ENCODE measurements at regions not wholly inside any gene's neighbourhood (a gene's known extent, or its start where the extent isn't known, plus 50 kb on each side); places are given as distances from the start of the nearest gene placed in this dataset.

DNA sequence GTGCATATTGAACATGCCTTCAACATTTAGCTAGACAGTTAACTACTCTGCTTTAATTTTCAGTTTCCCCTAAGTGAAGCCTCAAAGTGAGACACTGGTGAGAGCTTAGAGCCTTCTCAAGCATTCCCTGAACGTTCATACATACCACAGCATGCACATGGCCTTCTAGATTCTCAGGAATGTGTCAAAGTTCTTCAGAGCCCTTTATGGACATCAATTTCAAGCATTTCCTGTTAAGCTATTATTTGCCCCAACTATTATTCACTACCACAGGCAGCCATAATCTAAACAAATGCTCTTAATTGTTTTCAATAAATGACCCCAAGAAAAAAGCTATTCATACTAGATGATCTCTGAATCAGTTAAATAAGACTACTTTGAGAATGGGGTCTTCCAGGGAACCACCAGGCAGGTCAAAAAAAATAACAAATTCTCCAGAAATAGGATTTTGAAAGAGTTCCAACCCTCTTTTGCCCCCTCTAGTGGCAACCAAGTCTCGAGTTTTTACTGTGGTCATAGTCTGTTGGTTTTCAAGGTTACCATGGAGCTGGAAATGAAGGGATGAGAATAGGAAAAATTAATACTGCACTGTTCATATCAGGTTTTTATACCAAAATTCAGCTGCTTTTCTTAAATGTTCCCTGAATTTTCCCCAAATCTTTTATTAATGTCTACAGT is 235.4 kb downstream of the RAB28 start:
- no peak overlapping the region for H4K91ac ChIP-seq (ENCODE audit: insufficient read depth, low read depth, low read length)
- no peak overlapping the region for H2AFZ ChIP-seq (replicated peaks; ENCODE audit: low read length, poor library complexity)
- H2BK5ac ChIP-seq (ENCODE audit: low read depth, low read length, poor library complexity, severe bottlenecking) = no peak overlapping the region
- H2BK15ac ChIP-seq (ENCODE audit: low read depth, low read length) = no peak overlapping the region
- TF ChIP-seq NFE2L2 (IDR thresholded peaks at IDR 0.05; ENCODE audit: low read depth, low read length) (no peak), RCOR1 (IDR thresholded peaks at IDR 0.05; ENCODE audit: insufficient replicate concordance, low read length) (no peak), CEBPB (IDR thresholded peaks at IDR 0.05; ENCODE audit: low read depth, low read length) (no peak), FOS (IDR thresholded peaks at IDR 0.05; ENCODE audit: low read depth, low read length) (no peak), BHLHE40 (IDR thresholded peaks at IDR 0.05; ENCODE audit: low read depth, low read length) (no peak), MAFK (IDR thresholded peaks at IDR 0.05; ENCODE audit: low read depth, low read length) (no peak), MXI1 (IDR thresholded peaks at IDR 0.05; ENCODE audit: borderline replicate concordance, low read depth, low read length) (no peak), POLR2A (IDR thresholded peaks at IDR 0.05; ENCODE audit: low read depth, low read length) (no peak), SMC3 (IDR thresholded peaks at IDR 0.05; ENCODE audit: low read depth, low read length) (no peak), RFX5 (IDR thresholded peaks at IDR 0.05; ENCODE audit: low read depth, low read length) (no peak), CHD1 (IDR thresholded peaks at IDR 0.05; ENCODE audit: low read depth, low read length) (no peak), RAD21 (IDR thresholded peaks at IDR 0.05; ENCODE audit: low read length) (no peak), MAZ (IDR thresholded peaks at IDR 0.05; ENCODE audit: borderline replicate concordance, low read depth, low read length) (no peak)
- TF ChIP-seq, protein P1, sequence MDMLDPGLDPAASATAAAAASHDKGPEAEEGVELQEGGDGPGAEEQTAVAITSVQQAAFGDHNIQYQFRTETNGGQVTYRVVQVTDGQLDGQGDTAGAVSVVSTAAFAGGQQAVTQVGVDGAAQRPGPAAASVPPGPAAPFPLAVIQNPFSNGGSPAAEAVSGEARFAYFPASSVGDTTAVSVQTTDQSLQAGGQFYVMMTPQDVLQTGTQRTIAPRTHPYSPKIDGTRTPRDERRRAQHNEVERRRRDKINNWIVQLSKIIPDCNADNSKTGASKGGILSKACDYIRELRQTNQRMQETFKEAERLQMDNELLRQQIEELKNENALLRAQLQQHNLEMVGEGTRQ (IDR thresholded peaks at IDR 0.05; ENCODE audit: low read depth, low read length) = no peak
- TF ChIP-seq, protein P2, sequence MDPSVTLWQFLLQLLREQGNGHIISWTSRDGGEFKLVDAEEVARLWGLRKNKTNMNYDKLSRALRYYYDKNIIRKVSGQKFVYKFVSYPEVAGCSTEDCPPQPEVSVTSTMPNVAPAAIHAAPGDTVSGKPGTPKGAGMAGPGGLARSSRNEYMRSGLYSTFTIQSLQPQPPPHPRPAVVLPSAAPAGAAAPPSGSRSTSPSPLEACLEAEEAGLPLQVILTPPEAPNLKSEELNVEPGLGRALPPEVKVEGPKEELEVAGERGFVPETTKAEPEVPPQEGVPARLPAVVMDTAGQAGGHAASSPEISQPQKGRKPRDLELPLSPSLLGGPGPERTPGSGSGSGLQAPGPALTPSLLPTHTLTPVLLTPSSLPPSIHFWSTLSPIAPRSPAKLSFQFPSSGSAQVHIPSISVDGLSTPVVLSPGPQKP (IDR thresholded peaks at IDR 0.05; ENCODE audit: borderline replicate concordance, low read depth, low read length) = no peak
- TF ChIP-seq, protein P3, sequence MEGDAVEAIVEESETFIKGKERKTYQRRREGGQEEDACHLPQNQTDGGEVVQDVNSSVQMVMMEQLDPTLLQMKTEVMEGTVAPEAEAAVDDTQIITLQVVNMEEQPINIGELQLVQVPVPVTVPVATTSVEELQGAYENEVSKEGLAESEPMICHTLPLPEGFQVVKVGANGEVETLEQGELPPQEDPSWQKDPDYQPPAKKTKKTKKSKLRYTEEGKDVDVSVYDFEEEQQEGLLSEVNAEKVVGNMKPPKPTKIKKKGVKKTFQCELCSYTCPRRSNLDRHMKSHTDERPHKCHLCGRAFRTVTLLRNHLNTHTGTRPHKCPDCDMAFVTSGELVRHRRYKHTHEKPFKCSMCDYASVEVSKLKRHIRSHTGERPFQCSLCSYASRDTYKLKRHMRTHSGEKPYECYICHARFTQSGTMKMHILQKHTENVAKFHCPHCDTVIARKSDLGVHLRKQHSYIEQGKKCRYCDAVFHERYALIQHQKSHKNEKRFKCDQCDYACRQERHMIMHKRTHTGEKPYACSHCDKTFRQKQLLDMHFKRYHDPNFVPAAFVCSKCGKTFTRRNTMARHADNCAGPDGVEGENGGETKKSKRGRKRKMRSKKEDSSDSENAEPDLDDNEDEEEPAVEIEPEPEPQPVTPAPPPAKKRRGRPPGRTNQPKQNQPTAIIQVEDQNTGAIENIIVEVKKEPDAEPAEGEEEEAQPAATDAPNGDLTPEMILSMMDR (conservative IDR thresholded peaks at IDR 0.05; ENCODE audit: low read depth, low read length) = no peak
- in situ Hi-C loops (cut with MboI; ENCODE audit: low sequenced_read_pairs) = no loop called here
- no peak overlapping the region for H4K5ac ChIP-seq (ENCODE audit: low read depth, low read length)
- no peak overlapping the region for H3K18ac ChIP-seq (ENCODE audit: low read depth, low read length)
- H4K20me1 ChIP-seq (ENCODE audit: insufficient read depth, low read length) = no peaks in the 10 kb centered on the region
- no peak overlapping the region for H3K4me3 ChIP-seq (ENCODE audit: insufficient read depth, low read depth, low read length)
- ChIA-PET CTCF (interaction anchor here (0.7 to 1.3 kb wide), 4 partner anchors 12 to 356 kb away, joined by 3 to 4 read pairs (median 3); no protein-coding TSS in a partner anchor), POLR2A (ENCODE audit: unreplicated experiment) (no interaction called here)
- no peak overlapping the region for H4K8ac ChIP-seq (ENCODE audit: low read depth in 2 of 2, low read length in 2 of 2)
- H3K36me3 ChIP-seq (ENCODE audit: control insufficient read depth, insufficient read depth, low read length) = no peaks in the 10 kb centered on the region
- H3K4ac ChIP-seq (ENCODE audit: low read depth, low read length) = no peak overlapping the region
- no peaks in the 10 kb centered on the region for H3K27me3 ChIP-seq (ENCODE audit: control insufficient read depth, insufficient read depth, low read length)
- no peaks in the 10 kb centered on the region for H3K9me1 ChIP-seq (ENCODE audit: insufficient read depth, low read length)
- H3K56ac ChIP-seq (ENCODE audit: extremely low read depth, insufficient read depth, low read length) = no peak overlapping the region
- no peak overlapping the region for H2BK120ac ChIP-seq (ENCODE audit: low read depth, low read length)
- ATAC-seq (ENCODE audit: low read depth) (no peak), DNase-seq (peak; percentile 6)
- no peaks in the 10 kb centered on the region for H3K4me1 ChIP-seq (ENCODE audit: control insufficient read depth, insufficient read depth, low read length)
- no peak overlapping the region for H3K14ac ChIP-seq (replicated peaks; ENCODE audit: low read depth, low read length)
- WGBS, 2 experiments (ENCODE audit: extremely low coverage in 2 of 2, insufficient read length in 1 of 2) = 0% methylated on average over 1 of the region's 2 CpGs; no CpG with 5 or more reads in 1 of the 2 experiments
- dilution Hi-C loops (cut with HindIII; ENCODE audit: low sequenced_read_pairs, unreplicated experiment) = no loop called here
- no peak overlapping the region for H3K23ac ChIP-seq (ENCODE audit: low read depth, low read length)
- no peak overlapping the region for H2AK5ac ChIP-seq (ENCODE audit: low read depth, low read length)
- H3K4me2 ChIP-seq (ENCODE audit: low read depth, low read length) = no peak overlapping the region
- no peaks in the 10 kb centered on the region for H3K79me1 ChIP-seq (ENCODE audit: low read depth in 1 of 2, low read length in 2 of 2)
- no peak overlapping the region for H2AK9ac ChIP-seq (replicated peaks; ENCODE audit: low read depth, low read length, poor library complexity)
- no peak overlapping the region for H2BK20ac ChIP-seq (ENCODE audit: low read depth, low read length)
- intact Hi-C loops (cut with micrococcal nuclease) = no loop called here
- H3K27ac ChIP-seq (ENCODE audit: insufficient read depth, low read length) = no peak overlapping the region
- no TSS peak for BruUV-seq (replicated peaks)
- no peaks in the 10 kb centered on the region; the same call in 1 of the 2 replicates for H3K9me3 ChIP-seq (ENCODE audit: control insufficient read depth, insufficient read depth, low read length)
- H3K9ac ChIP-seq (ENCODE audit: low read depth, low read length) = no peak overlapping the region
